Epithelial cell of esophagus (primary cell): ENCODE measurements at regions not wholly inside any gene's neighbourhood (a gene's known extent, or its start where the extent isn't known, plus 50 kb on each side); places are given as distances from the start of the nearest gene placed in this dataset.
"Not testable (repeated sequence)": the region's sequence is repeated elsewhere in the genome, so short reads cannot be mapped to it uniquely, and the experiment has no call there.

Experiments used
- DNase-seq: peaks from one replicate; pipeline ENCODE4 v3.0.0; 2010; ENCODE audit warnings: low read depth
- H3K4me3 ChIP-seq: 2 replicates; pipeline ENCODE4 v1.5.1; 2011; ENCODE audit warnings: mild to moderate bottlenecking, low read length, control low read depth

DNA sequence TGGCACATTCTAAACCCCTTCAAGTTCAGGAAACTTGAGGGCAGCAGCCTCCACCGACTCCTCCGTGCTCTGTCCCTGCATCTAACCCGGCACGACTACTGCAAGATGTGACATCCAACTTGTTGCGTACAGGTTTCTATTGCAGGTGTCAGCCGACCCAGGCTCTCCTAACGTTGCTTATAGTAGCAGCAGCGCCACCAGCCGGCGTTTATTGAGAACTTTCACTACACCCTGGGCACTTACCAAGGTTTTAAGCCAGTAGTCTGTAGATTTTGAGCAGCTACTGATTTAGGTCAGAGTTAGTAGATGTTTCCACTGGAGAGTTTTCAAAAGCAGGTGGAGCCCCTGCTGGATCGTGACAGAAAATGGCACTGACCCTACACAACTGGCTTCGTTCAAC, 162.2 kb upstream of the PRKX start:
- not testable (repeated sequence) for DNase-seq, H3K4me3 ChIP-seq

DNA sequence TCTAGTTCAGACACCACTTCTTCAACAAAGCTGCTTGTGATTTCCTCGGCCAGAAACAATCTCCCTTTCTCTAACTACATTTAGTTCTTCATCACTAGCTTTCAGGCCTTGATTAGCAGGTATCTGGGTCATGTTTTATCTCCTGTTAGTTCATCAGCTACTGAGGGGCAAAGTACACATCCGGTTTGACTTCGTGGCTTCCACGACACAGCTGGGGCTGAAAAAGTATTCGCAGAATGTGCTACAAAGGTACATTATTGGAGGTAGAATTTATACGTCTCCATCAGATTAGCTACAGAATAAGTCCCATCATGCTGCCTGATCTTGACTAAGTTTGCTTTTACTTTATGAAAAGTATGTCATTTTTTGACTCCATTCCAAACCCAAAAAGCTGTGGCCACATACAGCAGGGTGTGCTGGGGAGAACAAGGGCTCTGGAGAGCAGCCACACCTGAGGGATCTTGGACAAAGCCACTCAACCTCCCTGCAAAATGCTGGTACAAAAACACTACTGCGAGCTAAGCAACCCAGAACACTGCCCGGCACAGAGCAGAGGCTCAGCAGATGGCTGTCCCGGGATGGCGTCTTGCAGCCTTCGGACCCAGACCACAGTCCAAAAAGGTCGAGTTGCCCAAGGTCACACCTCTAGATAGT, 158.9 kb upstream of the PRKX start:
- not testable (repeated sequence) for H3K4me3 ChIP-seq, DNase-seq

DNA sequence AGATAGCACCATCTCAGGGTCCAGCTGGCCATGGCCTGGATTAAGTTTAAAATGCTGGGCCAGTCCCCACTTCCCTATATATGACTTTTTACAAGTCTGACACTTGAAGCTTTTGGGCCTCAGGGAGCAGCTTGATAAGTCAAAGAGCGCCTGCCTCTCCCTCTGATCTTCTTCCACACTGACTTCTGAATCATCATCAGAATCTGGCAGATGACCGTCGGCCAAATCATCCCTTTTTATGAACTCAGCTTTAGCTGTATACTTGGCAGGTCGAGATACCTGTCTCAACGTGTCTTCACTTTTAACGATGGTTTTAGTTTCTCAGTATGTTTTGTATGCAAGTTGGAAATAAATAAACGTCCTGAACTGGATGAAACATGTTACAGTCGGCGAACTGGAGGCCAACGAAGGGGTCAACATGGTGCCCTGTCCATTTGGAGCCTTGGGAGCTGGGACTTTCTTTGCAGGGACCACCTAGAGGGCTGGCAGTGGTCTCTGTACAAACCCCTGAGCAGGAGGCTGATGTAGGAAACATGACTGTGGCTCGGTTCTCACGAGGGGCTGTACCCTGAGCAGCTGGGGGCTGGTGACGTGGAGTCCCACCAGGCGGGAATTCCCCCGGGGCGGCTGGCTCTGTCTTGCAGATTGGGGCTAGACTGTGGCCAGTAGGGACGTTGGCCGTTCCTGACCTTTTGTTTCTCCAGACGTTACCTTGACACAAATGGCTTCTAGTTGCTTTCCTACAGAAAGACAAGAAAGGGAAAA, 153.8 kb upstream of the PRKX start:
- H3K4me3 ChIP-seq, DNase-seq: not testable (repeated sequence)

DNA sequence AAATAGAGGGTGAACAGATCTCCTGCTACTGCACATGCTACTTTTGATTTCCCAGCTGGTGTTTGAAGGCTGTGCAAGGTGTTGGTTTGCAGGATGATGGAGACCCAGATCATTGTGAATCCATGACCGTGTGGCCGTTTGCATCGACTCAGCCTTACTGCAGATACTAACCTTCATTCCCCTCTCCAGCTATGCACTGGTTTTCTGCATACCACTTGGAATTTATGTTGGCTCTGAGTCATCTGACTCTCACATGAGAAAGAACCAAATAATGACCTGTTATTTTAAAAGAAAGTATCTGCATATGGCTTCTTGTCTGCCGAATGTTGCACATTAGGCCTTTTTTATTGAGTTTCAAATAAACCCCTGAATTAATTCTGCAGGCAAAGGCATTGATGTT, 144.9 kb upstream of the PRKX start:
- not testable (repeated sequence) for H3K4me3 ChIP-seq, DNase-seq

DNA sequence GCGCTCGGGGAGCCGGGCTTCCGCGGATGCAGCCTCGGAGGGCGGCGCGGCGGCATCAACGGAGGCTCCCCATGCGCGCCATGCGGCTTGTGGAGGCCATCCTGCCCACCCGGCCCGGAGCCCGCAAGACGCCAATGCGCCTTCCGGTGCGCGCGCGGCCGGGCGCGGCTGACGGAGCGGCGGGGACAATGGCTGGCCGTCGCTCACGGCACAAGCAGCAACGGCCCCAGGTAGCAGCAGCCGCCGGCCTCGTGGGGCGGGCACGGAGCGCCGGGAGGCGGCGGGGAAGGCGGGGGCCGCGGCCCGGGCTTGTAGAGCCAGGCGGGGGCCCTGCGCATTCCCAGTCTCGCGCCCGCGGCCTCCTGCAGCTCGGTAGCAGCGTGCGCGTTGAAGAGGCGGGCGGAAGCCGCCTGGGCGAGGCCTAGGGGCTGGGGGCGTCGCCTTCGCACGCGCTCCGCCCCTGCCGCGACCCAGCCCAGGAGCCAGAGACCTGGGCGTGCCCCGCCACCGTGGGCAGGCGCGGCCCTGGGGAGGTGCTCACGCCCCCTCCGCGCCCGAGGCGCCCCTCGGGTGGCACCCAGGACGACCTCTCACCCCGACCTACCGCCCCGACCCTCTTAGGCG, 130.2 kb upstream of the PRKX start:
- DNase-seq, result not testable (repeated sequence)

DNA sequence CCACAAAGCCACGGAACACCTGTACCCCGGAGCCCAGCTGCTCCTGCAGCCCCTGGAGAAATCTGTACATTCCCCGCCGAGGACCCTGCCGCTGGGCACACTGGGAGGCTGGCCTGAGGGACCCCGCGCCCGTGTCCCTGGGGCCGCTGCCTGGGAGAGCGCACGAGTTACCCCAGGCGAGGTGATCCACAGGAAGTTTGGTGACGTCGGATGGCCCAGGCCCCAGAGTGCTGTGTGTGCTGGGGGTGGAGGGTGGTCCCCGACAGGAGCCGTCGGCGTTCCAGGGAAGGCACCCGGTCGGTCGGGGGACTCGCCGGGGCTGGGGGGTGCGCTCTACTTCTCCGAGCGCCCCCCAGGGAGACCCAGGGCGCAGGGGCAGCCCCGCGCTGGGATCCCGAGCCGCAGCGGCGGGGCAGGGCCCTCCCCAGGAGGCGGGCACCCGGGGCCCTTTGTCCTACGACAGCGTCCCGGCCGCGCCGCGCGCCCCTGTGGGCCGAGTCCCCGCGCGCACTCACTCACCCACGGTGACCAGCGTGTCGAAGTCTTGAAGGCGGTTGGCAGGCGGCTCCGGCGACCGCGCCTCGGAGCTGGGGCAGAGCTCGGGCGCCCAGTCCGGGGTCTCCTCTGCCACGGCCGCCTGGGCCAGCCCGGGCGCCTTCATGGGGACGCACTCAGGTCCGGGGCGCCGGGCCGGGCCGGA, 129.5 kb upstream of the PRKX start:
- peak overlapping the region; percentile 29 for H3K4me3 ChIP-seq
- DNase-seq, result not testable (repeated sequence)

More for the DNA sequence above, 130.2 kb upstream of the PRKX start:
- H3K4me3 ChIP-seq, result not testable (repeated sequence)

DNA sequence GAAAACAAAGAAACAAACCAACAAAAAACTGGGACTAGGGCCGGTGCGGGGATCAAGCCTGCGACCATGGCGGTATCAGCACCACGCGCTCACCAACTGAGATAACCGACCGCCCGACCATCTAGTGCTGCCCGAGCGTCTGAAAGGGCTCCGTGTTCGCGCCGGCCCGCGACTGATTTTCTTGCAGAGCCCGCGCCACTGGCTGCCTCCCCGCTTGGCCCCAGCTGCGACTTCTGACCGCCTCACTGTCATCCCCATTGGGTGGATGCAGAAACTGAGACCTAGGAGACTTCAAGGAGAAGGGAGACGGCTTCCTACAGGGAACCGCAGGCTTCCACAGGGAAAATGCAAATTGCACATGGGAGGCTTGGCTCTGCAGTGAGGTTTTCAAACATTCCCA, 125.3 kb upstream of the PRKX start:
- not testable (repeated sequence) for DNase-seq, H3K4me3 ChIP-seq

DNA sequence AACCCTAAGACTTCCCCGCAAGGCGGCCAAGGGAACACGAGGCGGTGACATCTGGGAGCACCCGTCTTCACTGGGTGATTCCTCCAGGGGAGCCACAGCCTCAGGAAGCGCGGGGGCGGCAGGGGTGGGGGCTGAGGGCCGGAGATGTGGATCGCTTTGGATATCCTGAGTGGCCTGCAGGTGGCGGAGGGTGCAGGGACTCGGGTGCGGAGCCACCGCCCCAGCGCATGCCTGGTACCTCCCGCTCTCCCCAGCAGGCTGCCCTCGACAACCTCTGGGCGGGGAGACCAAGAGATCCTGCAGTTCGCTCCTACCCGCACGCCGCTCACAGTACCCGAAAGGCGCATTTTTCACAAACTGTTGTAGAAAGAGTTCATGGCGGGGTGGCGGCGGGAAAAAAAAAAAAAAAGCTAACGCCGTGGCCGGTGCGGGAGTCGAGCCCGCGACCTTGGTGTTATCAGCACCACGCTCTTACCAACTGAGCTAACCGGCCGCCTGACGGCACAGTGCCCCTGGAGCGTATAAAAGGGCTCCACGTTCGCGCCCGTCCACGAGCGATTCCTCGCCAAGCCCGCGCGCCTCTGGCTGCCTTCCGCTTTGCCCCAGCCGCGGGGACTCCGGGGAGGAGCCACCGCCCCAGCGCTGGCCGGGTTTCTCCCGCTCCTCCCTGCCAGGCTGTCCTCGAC, 124.7 kb upstream of the PRKX start:
- DNase-seq, result not testable (repeated sequence)

DNA sequence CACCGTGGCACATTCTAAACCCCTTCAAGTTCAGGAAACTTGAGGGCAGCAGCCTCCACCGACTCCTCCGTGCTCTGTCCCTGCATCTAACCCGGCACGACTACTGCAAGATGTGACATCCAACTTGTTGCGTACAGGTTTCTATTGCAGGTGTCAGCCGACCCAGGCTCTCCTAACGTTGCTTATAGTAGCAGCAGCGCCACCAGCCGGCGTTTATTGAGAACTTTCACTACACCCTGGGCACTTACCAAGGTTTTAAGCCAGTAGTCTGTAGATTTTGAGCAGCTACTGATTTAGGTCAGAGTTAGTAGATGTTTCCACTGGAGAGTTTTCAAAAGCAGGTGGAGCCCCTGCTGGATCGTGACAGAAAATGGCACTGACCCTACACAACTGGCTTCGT, 123.8 kb upstream of the PRKX start:
- DNase-seq, H3K4me3 ChIP-seq: not testable (repeated sequence)

More for the DNA sequence above, 124.7 kb upstream of the PRKX start:
- not testable (repeated sequence) for H3K4me3 ChIP-seq

DNA sequence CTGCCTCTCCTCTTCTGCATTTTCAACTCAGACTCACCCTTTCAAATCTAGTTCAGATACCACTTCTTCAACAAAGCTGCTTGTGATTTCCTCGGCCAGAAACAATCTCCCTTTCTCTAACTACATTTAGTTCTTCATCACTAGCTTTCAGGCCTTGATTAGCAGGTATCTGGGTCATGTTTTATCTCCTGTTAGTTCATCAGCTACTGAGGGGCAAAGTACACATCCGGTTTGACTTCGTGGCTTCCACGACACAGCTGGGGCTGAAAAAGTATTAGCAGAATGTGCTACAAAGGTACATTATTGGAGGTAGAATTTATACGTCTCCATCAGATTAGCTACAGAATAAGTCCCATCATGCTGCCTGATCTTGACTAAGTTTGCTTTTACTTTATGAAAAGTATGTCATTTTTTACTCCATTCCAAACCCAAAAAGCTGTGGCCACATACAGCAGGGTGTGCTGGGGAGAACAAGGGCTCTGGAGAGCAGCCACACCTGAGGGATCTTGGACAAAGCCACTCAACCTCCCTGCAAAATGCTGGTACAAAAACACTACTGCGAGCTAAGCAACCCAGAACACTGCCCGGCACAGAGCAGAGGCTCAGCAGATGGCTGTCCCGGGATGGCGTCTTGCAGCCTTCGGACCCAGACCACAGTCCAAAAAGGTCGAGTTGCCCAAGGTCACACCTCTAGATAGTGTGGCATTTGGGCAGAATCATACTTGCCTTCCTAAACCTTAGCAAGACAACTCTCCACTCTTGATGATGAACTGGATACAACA, 120.5 kb upstream of the PRKX start:
- not testable (repeated sequence) for DNase-seq, H3K4me3 ChIP-seq

DNA sequence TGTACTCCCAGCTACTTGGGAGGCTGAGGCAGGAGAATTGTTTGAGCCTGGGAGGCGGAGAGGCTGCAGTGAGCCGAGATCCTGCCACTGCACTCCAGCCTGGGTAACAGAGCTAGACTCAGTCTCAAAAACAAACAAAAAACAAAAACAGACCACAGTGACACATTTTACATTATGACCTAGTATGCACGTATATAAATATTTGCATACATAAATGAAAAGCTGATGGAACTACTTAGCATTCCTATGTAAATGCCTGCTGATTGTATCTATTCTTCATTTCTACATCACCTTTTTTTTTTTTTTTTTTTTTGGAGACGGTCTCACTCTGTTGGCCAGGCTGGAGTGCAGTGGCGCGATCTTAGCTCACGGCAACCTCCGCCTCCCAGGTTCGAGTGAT, 116.6 kb upstream of the PRKX start:
- not testable (repeated sequence) for DNase-seq, H3K4me3 ChIP-seq

DNA sequence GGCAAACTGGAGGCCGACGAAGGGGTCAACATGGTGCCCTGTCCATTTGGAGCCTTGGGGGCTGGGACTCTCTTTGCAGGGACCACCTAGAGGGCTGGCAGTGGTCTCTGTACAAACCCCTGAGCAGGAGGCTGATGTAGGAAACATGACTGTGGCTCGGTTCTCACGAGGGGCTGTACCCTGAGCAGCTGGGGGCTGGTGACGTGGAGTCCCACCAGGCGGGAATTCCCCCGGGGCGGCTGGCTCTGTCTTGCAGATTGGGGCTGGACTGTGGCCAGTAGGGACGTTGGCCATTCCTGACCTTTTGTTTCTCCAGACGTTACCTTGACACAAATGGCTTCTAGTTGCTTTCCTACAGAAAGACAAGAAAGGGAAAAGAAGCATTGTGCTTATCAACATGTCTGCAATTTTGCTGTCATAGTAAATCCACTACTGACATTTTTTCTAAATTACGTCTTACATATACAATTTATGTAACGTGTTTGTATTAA, 115.6 kb upstream of the PRKX start:
- not testable (repeated sequence) for H3K4me3 ChIP-seq, DNase-seq

DNA sequence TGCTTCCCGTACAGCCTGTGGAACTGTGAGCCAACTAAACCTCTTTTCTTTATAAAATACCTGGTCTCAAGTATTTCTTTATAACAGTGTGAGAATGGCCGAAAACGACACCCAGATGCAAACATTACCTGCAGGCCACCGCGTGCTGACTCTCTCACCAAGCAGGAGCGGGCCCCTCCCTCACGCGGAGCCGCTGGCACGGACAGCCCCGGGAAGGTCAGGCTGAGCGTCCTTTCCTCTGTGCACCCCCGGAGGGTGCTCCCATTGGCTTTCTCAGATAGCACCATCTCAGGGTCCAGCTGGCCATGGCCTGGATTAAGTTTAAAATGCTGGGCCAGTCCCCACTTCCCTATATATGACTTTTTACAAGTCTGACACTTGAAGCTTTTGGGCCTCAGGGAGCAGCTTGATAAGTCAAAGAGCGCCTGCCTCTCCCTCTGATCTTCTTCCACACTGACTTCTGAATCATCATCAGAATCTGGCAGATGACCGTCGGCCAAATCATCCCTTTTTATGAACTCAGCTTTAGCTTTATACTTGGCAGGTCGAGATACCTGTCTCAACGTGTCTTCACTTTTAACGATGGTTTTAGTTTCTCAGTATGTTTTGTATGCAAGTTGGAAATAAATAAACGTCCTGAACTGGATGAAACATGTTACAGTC, 115.1 kb upstream of the PRKX start:
- DNase-seq, H3K4me3 ChIP-seq: not testable (repeated sequence)

DNA sequence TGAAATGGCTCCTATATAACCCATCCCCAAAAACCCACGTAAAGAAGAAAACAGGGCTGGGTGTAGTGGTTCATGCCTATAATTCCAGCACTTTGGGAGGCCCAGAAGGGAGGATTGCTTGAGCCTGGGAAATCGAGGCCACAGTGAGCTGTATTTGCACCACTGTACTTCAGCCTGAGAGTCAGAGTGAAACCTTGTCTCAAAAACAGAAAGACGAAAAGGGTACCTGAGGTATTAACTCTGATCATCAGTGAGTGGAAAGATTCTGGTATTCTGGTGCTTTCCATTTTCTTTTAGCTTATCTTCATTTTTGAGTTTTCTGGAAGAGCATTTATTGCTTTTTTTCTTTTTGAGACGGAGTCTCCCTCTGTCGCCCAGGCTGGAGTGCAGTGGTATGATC, 110.6 kb upstream of the PRKX start:
- DNase-seq, H3K4me3 ChIP-seq: not testable (repeated sequence)
